GM12878 (cell line): ENCODE measurements at regions not wholly inside any gene's neighbourhood (a gene's known extent, or its start where the extent isn't known, plus 50 kb on each side); places are given as distances from the start of the nearest gene placed in this dataset.

ENCODE experiments used
- ATF3 ChIP-seq: IDR thresholded peaks from 2 replicates; pipeline ENCODE4 v1.6.1; 2011; ENCODE audit warnings: low read depth, mild to moderate bottlenecking, low read length, moderate library complexity, borderline replicate concordance; ENCODE audit errors: extremely low read depth
- CBFB ChIP-seq: IDR thresholded peaks from 2 replicates; pipeline ENCODE4 v1.6.1; 2016; ENCODE audit warnings: antibody characterized with exemption, low read depth
- CTCF ChIP-seq, 3 experiments: IDR thresholded peaks in 2 of 3; conservative IDR thresholded peaks in 1 of 3; 2 replicates each; pipeline ENCODE4 v1.5.1; 2011; ENCODE audit warnings: low read depth in 3 of 3, low read length in 3 of 3, mild to moderate bottlenecking in 3 of 3, control low read depth in 2 of 3, moderate library complexity in 2 of 3, inconsistent platforms in 1 of 3, mixed read lengths in 1 of 3; ENCODE audit not compliant: control insufficient read depth in 2 of 3, insufficient read depth in 1 of 3; ENCODE audit errors: extremely low read depth in 1 of 3
- EP300 ChIP-seq, 2 experiments: fragments of 150-350 bp in 1 of 2; IDR thresholded peaks; 2 replicates each; pipeline ENCODE4 v1.6.1; 2011 to 2012; ENCODE audit warnings: low read depth in 2 of 2, low read length in 2 of 2, borderline replicate concordance in 1 of 2, improper control_type of control experiment in 1 of 2, inconsistent platforms in 1 of 2; ENCODE audit not compliant: control insufficient read depth in 1 of 2
- EZH2 ChIP-seq: IDR thresholded peaks from 2 replicates; pipeline ENCODE4 v1.6.1; 2012; ENCODE audit warnings: low read depth, mild to moderate bottlenecking, control low read depth, inconsistent platforms, low read length, borderline replicate concordance; ENCODE audit not compliant: control insufficient read depth
- KAT2A ChIP-seq: conservative IDR thresholded peaks from 2 replicates; pipeline ENCODE4 v1.6.1; 2011; ENCODE audit warnings: low read depth, low read length; ENCODE audit not compliant: control insufficient read depth
- KDM1A ChIP-seq: fragments of 200-600 bp; sonication (generic); IDR thresholded peaks from 2 replicates; pipeline ENCODE4 v1.6.1; 2016; ENCODE audit warnings: borderline replicate concordance
- MAX ChIP-seq: IDR thresholded peaks from 2 replicates; pipeline ENCODE4 v1.6.1; 2012; ENCODE audit warnings: low read depth, low read length, improper control_type of control experiment
- NFXL1 ChIP-seq: fragments of 450-650 bp; IDR thresholded peaks from 2 replicates; pipeline ENCODE4 v1.6.1; 2017; ENCODE audit warnings: antibody characterized with exemption, mild to moderate bottlenecking, borderline replicate concordance
- NKRF ChIP-seq: fragments of 450-650 bp; conservative IDR thresholded peaks from 2 replicates; pipeline ENCODE4 v1.6.1; 2017; ENCODE audit warnings: mild to moderate bottlenecking, moderate library complexity
- POLR2AphosphoS5 ChIP-seq: IDR thresholded peaks from 2 replicates; pipeline ENCODE4 v1.6.1; 2011; ENCODE audit warnings: mild to moderate bottlenecking, low read length, inconsistent platforms
- SIN3A ChIP-seq: IDR thresholded peaks from 2 replicates; pipeline ENCODE4 v1.6.1; 2012; ENCODE audit warnings: low read depth, low read length, improper control_type of control experiment
- YY1 ChIP-seq: IDR thresholded peaks from 2 replicates; pipeline ENCODE4 v1.6.1; 2011; ENCODE audit warnings: low read depth, mild to moderate bottlenecking, low read length
- TF ChIP-seq, protein P1 (sequence below): IDR thresholded peaks from 2 replicates; pipeline ENCODE4 v1.6.1; 2011; ENCODE audit warnings: low read depth, low read length, improper control_type of control experiment, borderline replicate concordance

- no peak for TF ChIP-seq KDM1A
- TF ChIP-seq NFXL1: no peak
- TF ChIP-seq KAT2A: no peak
- TF ChIP-seq NKRF: no peak
- no peak for TF ChIP-seq CTCF (IDR thresholded peaks at IDR 0.05 in 2 of 3, conservative IDR thresholded peaks at IDR 0.05 in 1 of 3; ENCODE audit: control insufficient read depth in 2 of 3, extremely low read depth in 1 of 3, insufficient read depth in 1 of 3, low read depth in 3 of 3, low read length in 3 of 3)
- TF ChIP-seq YY1: no peak
- no peak for TF ChIP-seq EZH2
- TF ChIP-seq MAX: no peak
- TF ChIP-seq CBFB: no peak
- no peak for TF ChIP-seq EP300 (IDR thresholded peaks at IDR 0.05; ENCODE audit: borderline replicate concordance in 1 of 2, control insufficient read depth in 1 of 2, low read depth in 2 of 2, low read length in 2 of 2)
- no peak for TF ChIP-seq ATF3
- TF ChIP-seq, protein P1, sequence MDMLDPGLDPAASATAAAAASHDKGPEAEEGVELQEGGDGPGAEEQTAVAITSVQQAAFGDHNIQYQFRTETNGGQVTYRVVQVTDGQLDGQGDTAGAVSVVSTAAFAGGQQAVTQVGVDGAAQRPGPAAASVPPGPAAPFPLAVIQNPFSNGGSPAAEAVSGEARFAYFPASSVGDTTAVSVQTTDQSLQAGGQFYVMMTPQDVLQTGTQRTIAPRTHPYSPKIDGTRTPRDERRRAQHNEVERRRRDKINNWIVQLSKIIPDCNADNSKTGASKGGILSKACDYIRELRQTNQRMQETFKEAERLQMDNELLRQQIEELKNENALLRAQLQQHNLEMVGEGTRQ: no peak
- TF ChIP-seq POLR2AphosphoS5: no peak
- no peak for TF ChIP-seq SIN3A
Observed at GRCh38 chr5:89983216-89983615, 426.3 kb downstream of the CETN3 start.
